SKM-1 treated with dmso at 0.1 percent for 144 hours (cell line): ENCODE measurements at regions not wholly inside any gene's neighbourhood (a gene's known extent, or its start where the extent isn't known, plus 50 kb on each side); places are given as distances from the start of the nearest gene placed in this dataset.
"Not testable (repeated sequence)": the region's sequence is repeated elsewhere in the genome, so short reads cannot be mapped to it uniquely, and the experiment has no call there.

Experiments
- DNase-seq: peaks from one replicate; lab custom pipeline; 2025; ENCODE audit not compliant: unreplicated experiment; lab: John Stamatoyannopoulos, UW

DNA sequence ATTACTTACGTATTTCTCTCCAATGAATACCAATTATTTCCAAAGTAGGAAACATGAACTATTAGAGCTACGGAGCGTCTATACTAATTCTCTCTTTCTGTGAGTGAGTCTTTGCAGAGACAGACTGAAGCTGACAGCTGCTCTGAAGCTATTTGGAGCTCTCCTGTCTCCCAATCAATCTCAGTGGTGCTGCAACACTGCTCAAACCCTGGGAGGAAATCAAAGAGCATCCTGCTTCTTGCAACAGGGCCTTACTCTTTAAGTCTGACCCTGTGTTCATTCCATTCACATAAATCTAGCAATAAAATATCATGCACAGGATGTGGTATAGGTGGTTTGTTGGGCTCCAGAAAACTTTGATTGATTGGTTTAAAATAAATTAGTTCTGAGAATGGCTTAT, 685.7 kb upstream of the IGFBP3 start:
- no peak for DNase-seq

DNA sequence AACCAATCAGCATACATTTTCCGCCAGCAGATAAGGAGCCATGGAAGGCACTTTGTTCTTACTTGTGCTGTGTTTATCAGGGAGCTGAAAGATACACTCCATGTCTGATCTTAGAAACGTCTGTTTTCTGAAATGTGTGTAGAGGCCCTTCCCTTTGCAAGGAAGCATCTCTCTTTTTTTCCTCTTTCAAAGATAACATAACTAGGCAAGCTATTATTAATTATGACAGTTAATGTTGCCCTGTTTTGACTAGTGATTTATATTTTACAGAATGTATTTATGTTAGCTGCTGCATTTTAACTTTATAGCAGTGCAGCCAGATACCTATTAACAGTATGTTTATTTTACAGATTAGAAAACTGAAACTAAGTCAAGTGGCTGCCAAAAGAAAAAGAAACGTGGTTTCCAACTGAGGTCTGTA, 683.2 kb upstream of the IGFBP3 start:
- DNase-seq, result no peak

DNA sequence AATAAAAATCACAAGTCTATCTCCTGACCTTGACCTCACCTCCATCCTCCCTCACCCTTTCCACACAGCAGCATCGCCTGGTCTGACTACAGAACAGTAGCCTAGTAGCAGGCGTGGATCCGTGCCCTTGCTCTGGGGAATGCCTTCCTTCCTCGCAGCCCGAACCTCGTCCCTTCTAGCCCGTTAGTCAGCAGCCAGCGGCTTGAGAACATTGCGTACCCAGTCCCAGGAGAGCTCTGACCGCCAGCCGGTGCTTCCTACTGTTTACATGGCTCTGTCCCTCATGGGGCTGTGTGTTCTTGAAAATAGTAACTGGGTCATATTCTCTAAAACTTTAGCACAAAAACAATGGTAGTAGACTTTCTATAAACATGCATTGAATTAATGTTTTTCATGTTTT, 682.7 kb upstream of the IGFBP3 start:
- no peak for DNase-seq

DNA sequence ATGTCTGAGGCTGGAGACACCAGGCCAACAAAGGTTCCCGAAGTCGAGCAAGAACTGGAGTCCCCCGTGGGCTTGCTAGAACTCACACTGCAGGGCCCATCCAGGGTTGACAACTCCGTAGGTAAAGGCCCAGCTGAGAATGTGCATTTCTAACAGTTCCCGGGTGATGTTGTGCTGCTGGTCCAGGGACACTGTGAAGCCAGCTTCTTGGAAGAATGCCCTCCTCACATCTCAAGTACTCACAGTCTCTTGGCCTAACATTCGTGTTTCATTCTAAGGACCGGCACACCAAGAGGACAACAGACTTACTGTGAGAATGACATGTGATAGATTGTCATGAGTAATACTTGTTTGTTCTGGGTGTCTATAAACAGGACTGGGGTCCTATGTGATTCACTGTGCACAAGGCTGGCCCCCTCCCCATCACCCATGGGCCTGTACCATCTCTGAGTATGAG, 682.3 kb upstream of the IGFBP3 start:
- DNase-seq, result no peak

DNA sequence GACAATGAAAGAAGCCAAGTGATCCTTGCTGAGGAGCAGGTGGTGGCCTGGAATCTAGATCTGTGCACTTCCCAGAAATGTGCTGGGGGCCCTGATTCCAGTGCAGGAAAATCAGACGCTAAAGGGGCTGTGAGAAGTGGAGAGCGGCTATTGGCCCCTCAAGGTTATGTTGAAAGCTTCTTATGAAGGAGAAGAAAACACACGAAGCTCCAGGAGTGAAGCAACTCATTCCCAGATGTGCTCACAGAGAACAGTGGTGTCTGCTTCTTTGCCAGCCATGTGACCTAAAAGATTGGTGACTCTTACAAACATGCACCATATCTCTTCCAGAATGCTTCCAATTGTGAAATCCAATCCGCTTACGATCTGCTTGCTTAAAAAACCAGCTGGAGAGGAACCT, 679.3 kb upstream of the IGFBP3 start:
- no peak for DNase-seq

DNA sequence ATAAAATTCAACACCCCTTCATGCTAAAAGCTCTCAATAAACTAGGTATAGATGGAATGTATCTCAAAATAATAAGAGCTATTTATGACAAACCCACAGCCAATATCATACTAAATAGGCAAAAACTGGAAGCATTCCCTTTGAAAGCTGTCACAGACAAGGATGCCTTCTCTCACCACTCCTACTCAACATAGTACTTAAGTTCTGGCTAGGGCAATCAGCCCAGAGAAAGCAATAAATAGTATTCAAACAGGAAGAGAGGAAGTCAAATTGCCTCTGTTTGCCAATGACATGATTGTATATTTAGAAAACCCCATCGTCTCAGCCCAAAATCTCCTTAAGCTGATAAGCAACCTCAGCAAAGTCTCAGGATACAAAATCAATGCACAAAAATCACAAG, 673.8 kb upstream of the IGFBP3 start:
- not testable (repeated sequence) for DNase-seq

DNA sequence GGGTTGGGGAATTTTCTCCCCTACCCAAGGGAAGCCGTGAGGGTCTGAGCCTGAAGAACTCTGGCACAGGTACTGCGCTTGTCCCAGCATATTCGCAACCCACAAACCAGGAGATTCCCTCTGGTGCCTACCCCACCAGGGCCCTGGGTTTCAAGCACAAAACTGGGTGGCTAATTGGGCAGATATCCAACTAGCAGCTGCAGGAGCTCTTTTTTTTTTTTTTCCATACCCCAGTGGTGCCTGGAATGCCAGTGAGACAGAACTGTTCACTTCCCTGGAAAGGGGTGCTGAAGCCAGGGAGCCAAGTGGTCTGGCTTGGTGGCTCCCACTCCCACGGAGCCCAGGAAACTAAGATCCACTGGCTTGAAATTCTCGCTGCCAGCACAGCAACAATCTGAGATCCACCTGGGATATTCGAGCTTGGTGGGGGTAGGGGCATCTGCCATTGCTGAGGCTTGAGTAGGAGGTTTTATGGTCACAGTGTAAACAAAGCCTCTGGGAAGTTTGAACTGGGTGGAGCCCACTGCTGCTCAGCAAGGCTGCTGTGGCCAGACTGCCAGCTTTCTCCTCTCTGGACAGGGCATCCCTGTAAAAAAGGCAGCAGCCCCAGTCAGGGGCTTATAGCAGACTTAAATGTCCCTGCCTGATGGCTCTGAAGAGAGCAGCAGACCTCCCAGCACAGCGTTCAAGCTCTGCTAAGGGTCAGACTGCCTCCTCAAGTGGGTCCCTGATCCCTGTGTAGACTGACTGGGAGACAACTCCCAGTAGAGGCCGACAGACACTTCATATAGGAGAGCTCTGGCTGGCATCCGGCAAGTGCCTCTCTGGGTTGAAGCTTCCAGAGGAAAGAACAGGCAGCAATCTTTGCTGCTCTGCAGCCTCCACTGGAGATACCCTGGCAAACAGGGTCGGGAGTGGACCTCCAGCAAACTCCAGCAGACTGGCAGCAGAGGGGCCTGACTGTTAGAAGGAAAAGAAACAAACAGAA, 670.1 kb upstream of the IGFBP3 start:
- DNase-seq, result not testable (repeated sequence)

DNA sequence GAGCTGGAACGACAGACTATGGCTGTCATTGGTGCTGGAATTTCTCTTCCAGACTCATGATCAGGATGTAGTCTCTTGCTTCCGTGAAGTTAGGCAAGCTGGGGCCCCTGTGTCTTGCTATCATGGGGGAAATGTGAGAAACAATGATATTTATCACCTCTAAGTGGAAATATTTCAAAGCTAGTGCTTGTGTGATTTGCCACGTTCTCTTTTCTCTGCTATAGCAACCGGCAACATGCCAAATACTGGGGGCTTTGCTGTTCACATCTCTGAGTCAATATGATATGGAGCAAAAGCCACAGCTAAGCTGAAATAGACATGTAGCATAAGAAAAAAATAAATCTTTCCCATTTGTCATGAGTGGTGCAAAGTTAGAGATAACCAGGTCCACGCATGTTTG, 668.2 kb upstream of the IGFBP3 start:
- DNase-seq, result no peak

DNA sequence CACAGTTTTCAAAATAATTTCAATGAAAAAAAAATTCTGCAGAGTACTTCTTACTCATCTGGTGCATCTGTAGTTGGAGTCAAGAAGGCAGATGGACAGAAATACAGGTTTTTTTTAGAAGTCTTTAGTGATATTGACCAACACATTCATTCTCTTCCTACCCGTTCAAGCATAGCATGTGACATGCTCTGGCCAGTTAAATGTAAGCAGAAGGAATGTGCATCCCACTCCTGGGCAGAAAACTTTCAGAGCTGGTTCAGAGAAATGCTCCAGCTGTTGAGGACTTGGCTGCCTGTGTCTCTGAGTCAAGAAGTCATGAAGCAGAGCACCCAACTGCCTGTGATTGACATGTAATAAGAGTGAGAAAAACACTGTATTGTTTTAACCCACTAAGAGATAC, 665.3 kb upstream of the IGFBP3 start:
- DNase-seq, result no peak

DNA sequence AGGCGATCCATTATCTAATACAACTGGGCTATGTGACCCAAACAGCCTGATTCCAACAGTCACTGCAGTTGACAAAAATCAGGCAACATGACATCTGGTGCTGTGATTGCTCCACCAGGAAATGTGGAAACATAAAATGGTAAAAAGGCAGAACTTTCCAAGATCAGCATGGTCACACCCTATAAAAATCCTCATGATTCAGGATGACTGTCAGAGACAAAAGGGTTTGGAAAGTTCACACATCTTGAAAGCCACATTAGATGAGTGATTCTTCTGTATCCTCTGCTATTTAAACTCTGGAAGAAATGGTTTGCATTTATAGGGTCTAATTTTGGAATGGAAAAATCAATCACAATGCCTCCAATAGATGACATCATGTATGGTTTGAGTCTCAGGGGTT, 662.6 kb upstream of the IGFBP3 start:
- no peak for DNase-seq

DNA sequence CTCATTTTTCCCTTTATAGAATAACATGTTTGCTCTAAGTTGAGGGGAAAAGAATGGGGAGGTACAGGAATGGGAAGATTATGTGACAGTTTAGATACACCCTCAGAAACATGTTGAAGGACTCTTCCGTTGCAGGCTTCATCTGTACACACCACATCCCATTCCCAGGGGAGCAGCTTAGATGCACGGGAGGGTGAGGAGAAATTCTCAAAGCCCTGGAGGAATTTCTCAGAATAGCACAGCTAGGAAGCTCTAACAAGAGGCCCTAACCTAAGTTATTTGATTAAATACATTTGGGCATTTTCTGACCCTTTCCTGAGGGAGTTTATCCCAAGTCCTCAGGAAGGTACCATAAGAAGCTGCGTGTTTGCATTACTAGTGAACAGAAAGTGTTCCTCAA, 660.2 kb upstream of the IGFBP3 start:
- DNase-seq, result no peak

DNA sequence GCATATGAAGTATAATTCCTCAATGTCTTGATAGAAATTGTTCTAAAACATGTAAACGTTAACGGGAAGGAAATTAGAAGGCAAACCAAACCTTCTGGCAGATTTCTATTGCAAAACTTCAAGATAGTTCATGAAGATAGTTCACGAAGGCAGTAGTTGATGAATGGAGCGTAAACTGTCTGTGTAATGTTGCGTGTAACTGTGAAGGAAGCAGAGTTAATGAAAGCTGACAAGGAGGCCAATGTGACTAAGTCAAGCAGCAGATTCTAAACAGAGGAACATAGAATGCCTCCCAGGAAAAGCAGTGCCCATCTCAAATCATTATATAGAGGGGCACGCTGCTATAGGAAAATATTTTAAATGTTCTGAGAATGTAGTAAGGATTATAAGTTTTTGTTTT, 659.7 kb upstream of the IGFBP3 start:
- no peak for DNase-seq

DNA sequence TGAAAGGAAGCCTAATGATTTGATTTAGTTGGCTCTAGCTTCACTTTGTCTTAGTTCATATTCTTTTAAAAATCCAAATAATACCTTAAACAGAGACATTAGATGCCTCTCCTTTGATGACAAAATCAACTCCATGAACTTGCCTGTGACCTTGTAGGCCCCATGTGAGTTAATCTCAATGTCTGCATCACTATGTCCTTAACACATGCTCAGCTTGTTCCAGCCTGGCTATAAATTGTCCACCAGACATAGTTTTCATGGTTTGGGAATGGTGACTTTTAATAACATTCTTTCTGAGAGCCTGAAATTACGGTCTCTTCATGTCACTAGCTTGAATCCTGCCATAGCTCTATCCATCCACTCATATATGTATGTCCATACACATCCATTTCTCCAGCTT, 656.3 kb upstream of the IGFBP3 start:
- no peak for DNase-seq

DNA sequence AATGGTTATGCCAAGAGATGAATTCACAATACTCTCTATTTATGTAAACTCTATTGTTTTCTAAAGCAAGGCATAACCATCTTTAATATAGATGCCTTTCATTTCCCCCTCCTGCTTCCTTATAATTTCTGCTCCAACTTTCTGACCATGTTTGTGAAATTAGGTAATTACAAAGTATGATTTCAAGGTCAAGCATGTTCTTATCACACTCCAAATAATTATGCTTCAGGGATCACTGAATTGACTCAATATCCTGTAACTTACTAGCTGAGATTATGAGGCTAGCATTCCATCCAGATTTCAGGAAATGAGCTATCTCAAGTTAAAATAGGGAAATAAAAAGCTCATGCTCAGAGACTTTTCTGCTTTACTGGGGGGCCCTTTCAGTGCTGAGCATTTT, 655.9 kb upstream of the IGFBP3 start:
- no peak for DNase-seq

DNA sequence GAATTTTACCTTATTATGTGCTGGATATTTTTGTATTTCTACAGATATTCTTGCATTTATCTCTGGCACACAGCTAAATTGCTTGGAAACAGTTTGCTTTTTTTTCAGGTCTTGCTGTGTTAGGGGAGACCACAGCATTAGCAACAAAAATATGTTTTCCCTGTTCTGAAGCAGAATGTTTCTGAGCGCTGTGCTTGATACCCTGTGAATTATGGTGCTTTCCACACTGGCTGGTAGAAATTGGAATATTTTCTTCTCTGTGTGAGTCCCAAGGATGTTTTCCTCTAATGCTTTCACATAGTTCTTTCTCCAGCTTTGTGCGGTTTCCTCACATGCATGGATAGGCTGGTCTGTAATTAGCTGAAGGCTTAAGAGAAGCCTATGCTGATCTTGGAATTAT, 651.6 kb upstream of the IGFBP3 start:
- DNase-seq, result no peak

DNA sequence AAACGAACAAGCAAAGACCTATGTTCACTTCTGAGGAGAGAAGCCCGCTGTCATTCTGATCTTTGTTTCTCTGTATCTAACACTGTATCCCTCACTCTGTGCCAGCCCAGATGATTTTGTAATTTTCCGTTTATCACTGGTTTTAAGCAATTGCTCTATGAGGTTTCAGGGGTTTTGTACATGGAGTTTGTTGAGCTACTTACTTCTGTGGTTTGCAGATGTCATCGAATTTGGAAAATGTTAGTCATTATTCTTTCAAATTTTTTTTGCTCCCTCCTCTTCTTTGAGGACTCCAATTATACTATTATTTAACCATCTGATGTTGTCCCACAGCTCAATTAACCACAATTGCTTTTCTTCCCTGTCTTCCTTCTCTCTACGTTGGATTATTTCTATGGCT, 650.9 kb upstream of the IGFBP3 start:
- DNase-seq, result no peak

DNA sequence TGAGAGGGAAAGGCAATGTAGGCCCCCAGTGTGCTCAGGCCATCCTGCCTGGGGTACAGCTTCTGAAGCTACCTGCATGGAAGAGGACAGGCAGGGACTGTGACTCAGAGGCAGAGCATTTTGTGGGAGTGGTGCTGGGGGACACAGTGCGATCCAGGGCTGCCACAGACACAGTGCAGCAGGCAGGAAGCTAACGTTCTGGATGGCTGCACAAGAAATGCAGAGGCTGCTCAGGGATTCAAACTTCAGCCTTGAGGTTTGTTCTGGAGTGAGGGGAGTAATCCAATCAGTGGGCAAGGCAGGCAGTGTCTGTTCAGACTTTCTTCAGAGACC, 648.0 kb upstream of the IGFBP3 start:
- no peak for DNase-seq

DNA sequence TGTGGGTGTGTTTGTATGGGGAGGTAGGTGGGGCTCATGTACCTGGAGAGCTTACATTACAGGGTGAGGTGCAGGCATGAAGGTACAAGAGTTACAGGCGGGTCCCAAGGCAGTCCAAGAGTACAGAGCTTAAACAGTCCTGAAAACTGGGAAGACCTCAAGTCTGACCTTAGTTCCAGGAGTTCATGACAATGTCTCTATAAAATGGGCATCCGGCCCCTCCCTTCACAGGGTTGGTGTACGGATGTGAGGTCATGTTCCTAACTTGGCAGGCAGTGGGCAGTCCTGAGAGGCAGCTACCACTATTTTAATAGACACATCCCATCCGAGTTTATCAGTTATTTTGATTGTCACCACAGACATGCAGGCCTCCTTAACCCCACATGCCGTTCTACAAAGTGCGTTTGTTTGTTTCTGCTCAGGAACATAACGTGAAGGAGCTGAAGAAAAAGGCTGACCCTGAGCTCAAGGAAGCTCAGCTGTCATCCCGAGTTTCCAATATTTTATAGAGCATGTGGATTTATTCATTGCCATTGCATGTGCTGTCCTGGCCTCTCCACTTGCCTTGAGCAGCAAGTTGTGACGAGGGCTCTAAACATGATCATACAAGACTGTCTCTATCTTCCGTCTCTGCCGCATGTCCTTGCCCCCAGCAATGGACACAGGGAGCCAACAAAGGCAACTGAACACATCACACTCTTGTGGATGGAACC, 647.5 kb upstream of the IGFBP3 start:
- no peak for DNase-seq

DNA sequence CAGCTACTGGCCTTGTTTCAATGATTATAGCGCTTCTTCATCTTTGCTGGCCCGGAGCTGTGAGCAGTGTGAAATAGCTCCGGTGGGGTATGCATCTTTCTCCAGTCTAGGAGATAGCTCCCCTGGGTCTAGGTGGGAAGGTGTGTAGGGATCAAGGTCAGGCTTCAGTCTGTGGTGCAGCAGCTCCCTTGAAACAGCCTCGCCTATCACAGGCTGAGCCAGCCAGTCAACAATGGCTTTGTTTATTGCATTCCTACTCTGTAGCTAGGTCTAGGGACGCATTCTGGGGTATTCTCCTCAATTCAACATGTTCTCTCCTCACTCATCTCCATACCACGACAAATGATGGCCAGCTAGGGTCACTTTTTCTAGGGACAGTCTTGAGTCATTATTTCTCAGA, 646.8 kb upstream of the IGFBP3 start:
- DNase-seq, result no peak

DNA sequence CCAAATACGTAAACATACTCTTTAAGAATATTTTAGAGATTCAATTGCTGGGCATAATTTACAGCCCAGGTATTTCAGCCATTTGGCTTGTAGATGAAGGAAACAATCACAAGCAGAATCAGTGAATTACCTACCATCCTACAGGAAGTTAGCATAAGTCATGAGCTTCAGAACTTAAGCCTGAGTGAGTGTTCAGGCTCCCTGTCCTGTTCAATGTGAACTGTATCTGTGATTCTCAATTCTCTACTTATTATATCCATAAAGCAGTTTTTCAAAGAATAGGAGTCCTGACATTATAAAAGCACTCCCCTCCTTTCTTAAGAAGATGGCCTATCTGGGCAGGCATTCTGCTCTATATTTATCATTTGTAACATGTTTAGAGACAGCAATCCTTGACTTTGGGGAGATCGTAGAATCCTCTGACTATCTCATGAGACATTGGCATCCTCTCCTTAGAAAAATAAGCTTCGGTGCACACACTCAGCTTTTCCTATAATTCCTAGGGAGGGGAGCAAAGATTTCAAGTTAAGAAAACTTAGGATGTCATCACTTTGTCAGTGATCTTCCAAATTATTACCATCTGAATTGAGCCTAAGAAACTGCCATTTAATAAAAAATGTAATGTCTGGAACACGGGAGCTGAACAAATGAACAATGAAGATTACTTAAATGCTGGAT, 645.2 kb upstream of the IGFBP3 start:
- no peak for DNase-seq

DNA sequence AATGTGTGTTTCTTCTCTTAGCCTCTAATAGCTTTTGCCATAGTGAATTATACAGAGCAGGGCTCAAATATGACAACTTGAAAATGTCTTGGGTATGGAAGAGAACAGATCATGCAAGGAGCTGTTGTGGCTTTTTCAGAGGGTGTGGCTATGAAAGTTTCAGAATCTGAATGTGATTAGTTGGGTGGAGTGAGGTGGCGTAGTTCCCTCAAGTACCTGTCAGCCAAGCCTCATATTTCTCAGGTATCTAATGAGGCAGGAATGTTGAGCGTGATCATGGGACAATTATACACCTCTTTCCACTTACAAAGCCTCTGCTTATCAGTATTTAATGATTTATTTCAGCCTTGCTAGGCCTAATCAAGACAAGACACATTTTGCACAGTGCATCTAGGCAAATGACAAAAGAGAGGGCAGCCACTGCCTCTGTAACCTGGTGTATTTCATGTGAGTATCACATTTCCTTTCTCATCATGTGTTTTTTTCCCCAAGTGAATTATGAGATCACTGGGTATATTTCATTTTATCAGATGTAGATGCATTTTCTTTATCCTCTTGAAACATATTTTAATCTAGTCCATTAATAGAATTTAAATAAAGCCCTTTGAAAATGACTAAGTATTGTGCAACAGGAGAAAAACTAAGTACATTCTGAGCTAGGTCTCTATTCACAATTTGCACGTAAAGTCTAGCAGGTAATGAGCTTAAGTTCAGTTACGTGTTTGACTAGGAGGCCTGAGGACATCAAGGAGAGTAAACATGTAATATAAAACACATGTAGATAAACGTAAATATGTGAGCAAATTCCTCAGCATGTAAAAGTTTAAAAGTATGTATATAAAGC, 644.4 kb upstream of the IGFBP3 start:
- DNase-seq, result no peak
